Activated naive CD8-positive, alpha-beta T cell treated with anti-CD3 and anti-CD28 coated beads, Interleukin-2, amount 10 ng/mL, durations not matched to agents 7 days and 5 days (primary cell): ENCODE measurements at regions not wholly inside any gene's neighbourhood (a gene's known extent, or its start where the extent isn't known, plus 50 kb on each side); places are given as distances from the start of the nearest gene placed in this dataset.

Experiments
- ATAC-seq: fragments of 150-1000 bp; cut with Tn5 transposase; one replicate; pipeline ENCODE4 v1.10.0; 2021; ENCODE audit warnings: low read depth, moderate library complexity
- POLR2A ChIA-PET: fragments of 350-600 bp; sonication (Branson Sonifier 250); formaldehyde crosslinking; loops from one replicate; lab custom pipeline; 2021; ENCODE audit warnings: antibody characterized with exemption; lab: Charles Lee
- DNase-seq: peaks from one replicate; pipeline ENCODE4 v3.0.0; 2021
- H3K27ac Mint-ChIP-seq: one replicate; pipeline ENCODE4 v1.8.0; 2022; ENCODE audit warnings: mild to moderate bottlenecking, mixed read lengths
- H3K27me3 Mint-ChIP-seq: one replicate; pipeline ENCODE4 v1.8.0; 2022; ENCODE audit warnings: mild to moderate bottlenecking, moderate library complexity, mixed read lengths
- H3K36me3 Mint-ChIP-seq: one replicate; pipeline ENCODE4 v1.8.0; 2021; ENCODE audit warnings: mild to moderate bottlenecking, mixed read lengths
- H3K4me1 Mint-ChIP-seq: one replicate; pipeline ENCODE4 v1.8.0; 2021; ENCODE audit warnings: mixed read lengths
- H3K4me3 Mint-ChIP-seq: one replicate; pipeline ENCODE4 v1.8.0; 2022; ENCODE audit warnings: mild to moderate bottlenecking, moderate library complexity, mixed read lengths
- H3K9me3 Mint-ChIP-seq: one replicate; pipeline ENCODE4 v1.8.0; 2021; ENCODE audit warnings: mixed read lengths

GRCh38 chr14:98960617-98961013, 311.4 kb downstream of the BCL11B start:
- Mint-ChIP-seq H3K4me3 (no peak overlapping the region), H3K4me1 (peaks cover 28% of the 10 kb centered on the region), H3K27ac (no peak overlapping the region), H3K27me3 (no peaks in the 10 kb centered on the region), H3K36me3 (no peaks in the 10 kb centered on the region), H3K9me3 (no peaks in the 10 kb centered on the region)
- ATAC-seq (no peak), DNase-seq (no peak)
- POLR2A ChIA-PET = no interaction called here

GRCh38 chr14:98961191-98961590, 310.8 kb downstream of the BCL11B start:
- no peak for DNase-seq
- no peaks in the 10 kb centered on the region for H3K9me3 Mint-ChIP-seq

GRCh38 chr14:98962118-98962517, 309.9 kb downstream of the BCL11B start:
- Mint-ChIP-seq H3K9me3 (no peaks in the 10 kb centered on the region), H3K4me3 (no peak overlapping the region), H3K27me3 (no peaks in the 10 kb centered on the region), H3K4me1 (peaks cover 31% of the 10 kb centered on the region), H3K36me3 (no peaks in the 10 kb centered on the region), H3K27ac (no peak overlapping the region)
- ATAC-seq (no peak), DNase-seq (no peak)
- POLR2A ChIA-PET = no interaction called here

More at GRCh38 chr14:98961191-98961590, 310.8 kb downstream of the BCL11B start:
- Mint-ChIP-seq H3K4me1 (peaks cover 28% of the 10 kb centered on the region), H3K27ac (no peak overlapping the region), H3K4me3 (no peak overlapping the region), H3K27me3 (no peaks in the 10 kb centered on the region), H3K36me3 (no peaks in the 10 kb centered on the region)
- POLR2A ChIA-PET = no interaction called here
- ATAC-seq = no peak

GRCh38 chr14:98963610-98964009, 308.4 kb downstream of the BCL11B start:
- Mint-ChIP-seq H3K9me3 (no peaks in the 10 kb centered on the region), H3K27me3 (no peaks in the 10 kb centered on the region), H3K27ac (no peak overlapping the region), H3K4me3 (no peak overlapping the region), H3K36me3 (no peaks in the 10 kb centered on the region), H3K4me1 (peaks cover 31% of the 10 kb centered on the region)
- ATAC-seq = no peak
- DNase-seq = no peak
- POLR2A ChIA-PET = no interaction called here

GRCh38 chr14:98964171-98964570, 307.8 kb downstream of the BCL11B start:
- ATAC-seq = peak; percentile 62
- POLR2A ChIA-PET = no interaction called here
- peak overlapping the region; percentile 75 for H3K27ac Mint-ChIP-seq
- no peaks in the 10 kb centered on the region for H3K36me3 Mint-ChIP-seq
- peaks cover 31% of the 10 kb centered on the region for H3K4me1 Mint-ChIP-seq
- no peak overlapping the region for H3K4me3 Mint-ChIP-seq
- H3K27me3 Mint-ChIP-seq = no peaks in the 10 kb centered on the region
- DNase-seq = peak; percentile 41
- H3K9me3 Mint-ChIP-seq = no peaks in the 10 kb centered on the region

GRCh38 chr14:98965076-98965475, 306.9 kb downstream of the BCL11B start:
- DNase-seq (no peak), ATAC-seq (peak; percentile 65)
- POLR2A ChIA-PET = no interaction called here
- H3K4me1 Mint-ChIP-seq = peaks cover 31% of the 10 kb centered on the region
- peak overlapping the region; percentile 63 for H3K4me3 Mint-ChIP-seq
- H3K27ac Mint-ChIP-seq = peak overlapping the region; percentile 75
- H3K27me3 Mint-ChIP-seq = peaks cover under 1% of the 10 kb centered on the region
- H3K36me3 Mint-ChIP-seq = no peaks in the 10 kb centered on the region
- no peaks in the 10 kb centered on the region for H3K9me3 Mint-ChIP-seq

GRCh38 chr14:98966016-98966415, 306.0 kb downstream of the BCL11B start:
- no peak for ATAC-seq
- Mint-ChIP-seq H3K9me3 (no peaks in the 10 kb centered on the region), H3K4me3 (no peak overlapping the region), H3K27ac (no peak overlapping the region), H3K36me3 (no peaks in the 10 kb centered on the region), H3K4me1 (peaks cover 31% of the 10 kb centered on the region), H3K27me3 (peaks cover 2% of the 10 kb centered on the region)
- no peak for DNase-seq
- POLR2A ChIA-PET = no interaction called here

GRCh38 chr14:98966475-98967162, 305.4 kb downstream of the BCL11B start:
- POLR2A ChIA-PET = no interaction called here
- ATAC-seq = no peak
- H3K4me3 Mint-ChIP-seq = no peak overlapping the region

GRCh38 chr14:98974113-98974512, 297.9 kb downstream of the BCL11B start:
- H3K4me1 Mint-ChIP-seq = no peaks in the 10 kb centered on the region
- H3K4me3 Mint-ChIP-seq = no peak overlapping the region
- peaks cover 4% of the 10 kb centered on the region for H3K9me3 Mint-ChIP-seq
- H3K27me3 Mint-ChIP-seq = peaks cover 2% of the 10 kb centered on the region
- no peak overlapping the region for H3K27ac Mint-ChIP-seq
- POLR2A ChIA-PET = no interaction called here
- DNase-seq (no peak), ATAC-seq (no peak)
- H3K36me3 Mint-ChIP-seq = no peaks in the 10 kb centered on the region

More at GRCh38 chr14:98966475-98967162, 305.4 kb downstream of the BCL11B start:
- no peaks in the 10 kb centered on the region for H3K36me3 Mint-ChIP-seq
- no peak for DNase-seq
- peak overlapping the region; percentile 10 for H3K27ac Mint-ChIP-seq
- peaks cover 2% of the 10 kb centered on the region for H3K27me3 Mint-ChIP-seq
- no peaks in the 10 kb centered on the region for H3K9me3 Mint-ChIP-seq
- H3K4me1 Mint-ChIP-seq = peaks cover 31% of the 10 kb centered on the region

- H3K4me1 Mint-ChIP-seq = peaks cover 3% of the 10 kb centered on the region
- no peak overlapping the region for H3K27ac Mint-ChIP-seq
- H3K27me3 Mint-ChIP-seq = no peaks in the 10 kb centered on the region
- DNase-seq (no peak), ATAC-seq (no peak)
- H3K4me3 Mint-ChIP-seq = no peak overlapping the region
- POLR2A ChIA-PET = no interaction called here
- peaks cover 6% of the 10 kb centered on the region for H3K9me3 Mint-ChIP-seq
- peaks cover 1% of the 10 kb centered on the region for H3K36me3 Mint-ChIP-seq
Observed at GRCh38 chr14:98976271-98976670, 295.7 kb downstream of the BCL11B start.

GRCh38 chr14:98977451-98977850, 294.5 kb downstream of the BCL11B start:
- no peaks in the 10 kb centered on the region for H3K27me3 Mint-ChIP-seq
- no peak overlapping the region for H3K4me3 Mint-ChIP-seq
- H3K4me1 Mint-ChIP-seq = peaks cover 3% of the 10 kb centered on the region
- DNase-seq = no peak
- POLR2A ChIA-PET = no interaction called here
- peaks cover 1% of the 10 kb centered on the region for H3K36me3 Mint-ChIP-seq
- no peak for ATAC-seq
- H3K9me3 Mint-ChIP-seq = peaks cover 6% of the 10 kb centered on the region
- no peak overlapping the region for H3K27ac Mint-ChIP-seq

- Mint-ChIP-seq H3K4me3 (peak overlapping the region; percentile 12), H3K9me3 (peaks cover 6% of the 10 kb centered on the region), H3K27me3 (no peaks in the 10 kb centered on the region), H3K4me1 (peaks cover 32% of the 10 kb centered on the region), H3K27ac (peak overlapping the region; percentile 80), H3K36me3 (peaks cover 1% of the 10 kb centered on the region)
- POLR2A ChIA-PET = interaction anchor here (0.9 kb wide), 1 partner anchor 11 kb away, joined by 4 read pairs; no protein-coding TSS in a partner anchor
- no peak for DNase-seq
- ATAC-seq = no peak
Observed at GRCh38 chr14:98982986-98983385, 289.0 kb downstream of the BCL11B start.

- POLR2A ChIA-PET = interaction anchor here (0.8 to 1.8 kb wide), 9 partner anchors 11 to 288 kb away, joined by 3 to 10 read pairs (median 5); partner anchors contain the start of gene BCL11B
- no peak for ATAC-seq
Observed at GRCh38 chr14:98984027-98984718, 287.8 kb downstream of the BCL11B start.

GRCh38 chr14:98984719-98985041, 287.3 kb downstream of the BCL11B start:
- DNase-seq (peak; percentile 75), ATAC-seq (peak; percentile 97)
- Mint-ChIP-seq H3K4me3 (peak overlapping the region; percentile 75), H3K36me3 (peaks cover 1% of the 10 kb centered on the region), H3K27ac (peak overlapping the region; percentile 98), H3K9me3 (peaks cover 2% of the 10 kb centered on the region), H3K4me1 (peaks cover 32% of the 10 kb centered on the region), H3K27me3 (no peaks in the 10 kb centered on the region)
- POLR2A ChIA-PET = interaction anchor here (0.8 to 1.8 kb wide), 9 partner anchors 10 to 287 kb away, joined by 3 to 10 read pairs (median 5); partner anchors contain the start of gene BCL11B

More at GRCh38 chr14:98984027-98984718, 287.8 kb downstream of the BCL11B start:
- H3K36me3 Mint-ChIP-seq = peaks cover 1% of the 10 kb centered on the region
- peaks cover 32% of the 10 kb centered on the region for H3K4me1 Mint-ChIP-seq
- H3K4me3 Mint-ChIP-seq = peak overlapping the region; percentile 75
- H3K27me3 Mint-ChIP-seq = no peaks in the 10 kb centered on the region
- H3K9me3 Mint-ChIP-seq = peaks cover 2% of the 10 kb centered on the region
- no peak for DNase-seq
- H3K27ac Mint-ChIP-seq = peak overlapping the region; percentile 98
